ENCODE measurements at regions not wholly inside any gene's neighbourhood (a gene's known extent, or its start where the extent isn't known, plus 50 kb on each side); places are given as distances from the start of the nearest gene placed in this dataset.

DNA sequence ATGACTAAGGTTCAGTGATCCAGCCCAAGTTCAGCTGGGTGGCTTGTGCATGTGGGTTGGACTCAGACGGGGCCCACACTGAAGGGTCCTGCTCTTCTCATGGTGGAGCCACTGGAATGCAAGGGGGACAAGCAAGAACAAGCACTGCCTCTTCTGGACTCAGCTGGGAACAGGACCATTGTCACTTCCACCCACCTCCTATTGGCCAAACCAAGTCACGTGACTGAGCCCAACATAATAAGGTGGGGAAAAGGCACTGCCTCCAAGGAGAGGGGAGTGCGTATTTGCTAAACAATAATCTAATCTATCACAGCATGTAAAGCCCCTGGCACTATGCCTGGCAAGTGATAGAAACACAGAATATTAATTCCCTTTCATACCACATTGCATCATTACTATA, 87.1 kb downstream of the CHST1 start:
- ATAC-seq (no peak), DNase-seq (ENCODE audit: low read depth, low spot score) (no peak)
- H3K4me3 ChIP-seq (ENCODE audit: low read depth in 2 of 2, low read length in 2 of 2), result no peak overlapping the region
- ChIA-PET CTCF (no interaction called here), POLR2A (no interaction called here)
- no TSS peak for BruUV-seq (replicated peaks)
- H3K36me3 ChIP-seq (ENCODE audit: control insufficient read depth, insufficient read depth, low read length), result no peaks in the 10 kb centered on the region
- H3K9me3 ChIP-seq (ENCODE audit: control insufficient read depth, insufficient read depth, low read depth, low read length), result no peaks in the 10 kb centered on the region
- in situ Hi-C loops (cut with HindIII; ENCODE audit: low pct_unique_long_range_greater_than_20kb, low sequenced_read_pairs), result no loop called here
- peaks cover 21% of the 10 kb centered on the region for H3K27me3 ChIP-seq (ENCODE audit: control insufficient read depth, insufficient read depth, low read length)
- H3K4me1 ChIP-seq (ENCODE audit: control insufficient read depth, insufficient read depth, low read length), result no peaks in the 10 kb centered on the region
- TF ChIP-seq POLR2AphosphoS5 (IDR thresholded peaks at IDR 0.05; ENCODE audit: low read depth, low read length) (no peak), TCF7L2 (IDR thresholded peaks at IDR 0.05; ENCODE audit: low read depth, low read length) (no peak), SIN3A (IDR thresholded peaks at IDR 0.05; ENCODE audit: borderline replicate concordance, insufficient read depth, low read depth, low read length) (no peak)
- TF ChIP-seq, protein P1, sequence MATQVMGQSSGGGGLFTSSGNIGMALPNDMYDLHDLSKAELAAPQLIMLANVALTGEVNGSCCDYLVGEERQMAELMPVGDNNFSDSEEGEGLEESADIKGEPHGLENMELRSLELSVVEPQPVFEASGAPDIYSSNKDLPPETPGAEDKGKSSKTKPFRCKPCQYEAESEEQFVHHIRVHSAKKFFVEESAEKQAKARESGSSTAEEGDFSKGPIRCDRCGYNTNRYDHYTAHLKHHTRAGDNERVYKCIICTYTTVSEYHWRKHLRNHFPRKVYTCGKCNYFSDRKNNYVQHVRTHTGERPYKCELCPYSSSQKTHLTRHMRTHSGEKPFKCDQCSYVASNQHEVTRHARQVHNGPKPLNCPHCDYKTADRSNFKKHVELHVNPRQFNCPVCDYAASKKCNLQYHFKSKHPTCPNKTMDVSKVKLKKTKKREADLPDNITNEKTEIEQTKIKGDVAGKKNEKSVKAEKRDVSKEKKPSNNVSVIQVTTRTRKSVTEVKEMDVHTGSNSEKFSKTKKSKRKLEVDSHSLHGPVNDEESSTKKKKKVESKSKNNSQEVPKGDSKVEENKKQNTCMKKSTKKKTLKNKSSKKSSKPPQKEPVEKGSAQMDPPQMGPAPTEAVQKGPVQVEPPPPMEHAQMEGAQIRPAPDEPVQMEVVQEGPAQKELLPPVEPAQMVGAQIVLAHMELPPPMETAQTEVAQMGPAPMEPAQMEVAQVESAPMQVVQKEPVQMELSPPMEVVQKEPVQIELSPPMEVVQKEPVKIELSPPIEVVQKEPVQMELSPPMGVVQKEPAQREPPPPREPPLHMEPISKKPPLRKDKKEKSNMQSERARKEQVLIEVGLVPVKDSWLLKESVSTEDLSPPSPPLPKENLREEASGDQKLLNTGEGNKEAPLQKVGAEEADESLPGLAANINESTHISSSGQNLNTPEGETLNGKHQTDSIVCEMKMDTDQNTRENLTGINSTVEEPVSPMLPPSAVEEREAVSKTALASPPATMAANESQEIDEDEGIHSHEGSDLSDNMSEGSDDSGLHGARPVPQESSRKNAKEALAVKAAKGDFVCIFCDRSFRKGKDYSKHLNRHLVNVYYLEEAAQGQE (IDR thresholded peaks at IDR 0.05; ENCODE audit: insufficient read depth in 1 of 2, low read depth in 2 of 2, low read length in 1 of 2), result no peak
- TF ChIP-seq, protein P2, sequence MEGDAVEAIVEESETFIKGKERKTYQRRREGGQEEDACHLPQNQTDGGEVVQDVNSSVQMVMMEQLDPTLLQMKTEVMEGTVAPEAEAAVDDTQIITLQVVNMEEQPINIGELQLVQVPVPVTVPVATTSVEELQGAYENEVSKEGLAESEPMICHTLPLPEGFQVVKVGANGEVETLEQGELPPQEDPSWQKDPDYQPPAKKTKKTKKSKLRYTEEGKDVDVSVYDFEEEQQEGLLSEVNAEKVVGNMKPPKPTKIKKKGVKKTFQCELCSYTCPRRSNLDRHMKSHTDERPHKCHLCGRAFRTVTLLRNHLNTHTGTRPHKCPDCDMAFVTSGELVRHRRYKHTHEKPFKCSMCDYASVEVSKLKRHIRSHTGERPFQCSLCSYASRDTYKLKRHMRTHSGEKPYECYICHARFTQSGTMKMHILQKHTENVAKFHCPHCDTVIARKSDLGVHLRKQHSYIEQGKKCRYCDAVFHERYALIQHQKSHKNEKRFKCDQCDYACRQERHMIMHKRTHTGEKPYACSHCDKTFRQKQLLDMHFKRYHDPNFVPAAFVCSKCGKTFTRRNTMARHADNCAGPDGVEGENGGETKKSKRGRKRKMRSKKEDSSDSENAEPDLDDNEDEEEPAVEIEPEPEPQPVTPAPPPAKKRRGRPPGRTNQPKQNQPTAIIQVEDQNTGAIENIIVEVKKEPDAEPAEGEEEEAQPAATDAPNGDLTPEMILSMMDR (IDR thresholded peaks at IDR 0.05), result no peak
- no peak overlapping the region for H3K27ac ChIP-seq (ENCODE audit: low read length)
- intact Hi-C loops (cut with micrococcal nuclease; ENCODE audit: unreplicated experiment), result no loop called here

DNA sequence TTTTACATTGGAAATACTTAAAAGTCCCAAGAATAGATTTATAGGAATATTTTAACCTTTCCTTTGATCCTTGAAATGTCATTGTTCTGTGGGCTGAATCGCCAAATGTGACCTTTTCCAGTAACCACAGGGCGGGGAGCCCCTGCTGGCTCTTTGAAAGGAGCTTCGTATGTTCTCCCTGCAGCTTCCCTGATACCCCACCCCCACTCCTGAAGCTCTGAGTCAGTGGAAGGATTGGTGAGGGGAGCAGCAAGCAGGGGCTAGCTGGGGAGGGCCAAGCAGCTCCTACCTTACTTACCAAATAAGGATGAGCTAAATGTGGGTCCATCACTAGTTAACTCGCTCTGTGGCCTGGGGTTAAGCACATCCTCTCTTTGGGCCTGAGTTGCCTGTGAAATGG, 87.7 kb downstream of the CHST1 start:
- Histone ChIP-seq H3K4me3 (ENCODE audit: low read depth in 2 of 2, low read length in 2 of 2) (no peak overlapping the region), H3K4me1 (ENCODE audit: control insufficient read depth, insufficient read depth, low read length) (no peaks in the 10 kb centered on the region), H3K27ac (ENCODE audit: low read length) (no peak overlapping the region), H3K9me3 (ENCODE audit: control insufficient read depth, insufficient read depth, low read depth, low read length) (no peaks in the 10 kb centered on the region), H3K36me3 (ENCODE audit: control insufficient read depth, insufficient read depth, low read length) (no peaks in the 10 kb centered on the region), H3K27me3 (ENCODE audit: control insufficient read depth, insufficient read depth, low read length) (peaks cover 19% of the 10 kb centered on the region)
- ChIA-PET POLR2A (no interaction called here), CTCF (no interaction called here)
- TF ChIP-seq POLR2AphosphoS5 (IDR thresholded peaks at IDR 0.05; ENCODE audit: low read depth, low read length) (no peak), TCF7L2 (IDR thresholded peaks at IDR 0.05; ENCODE audit: low read depth, low read length) (no peak), SIN3A (IDR thresholded peaks at IDR 0.05; ENCODE audit: borderline replicate concordance, insufficient read depth, low read depth, low read length) (no peak)
- TF ChIP-seq, protein P2 (IDR thresholded peaks at IDR 0.05), result no peak
- TF ChIP-seq, protein P1 (IDR thresholded peaks at IDR 0.05; ENCODE audit: insufficient read depth in 1 of 2, low read depth in 2 of 2, low read length in 1 of 2), result no peak
- BruUV-seq (replicated peaks), result no TSS peak
- no peak for ATAC-seq
- in situ Hi-C loops (cut with HindIII; ENCODE audit: low pct_unique_long_range_greater_than_20kb, low sequenced_read_pairs), result no loop called here
- no peak for DNase-seq (ENCODE audit: low read depth, low spot score)
- intact Hi-C loops (cut with micrococcal nuclease; ENCODE audit: unreplicated experiment), result no loop called here

Measured in Panc1 (cell line).